Choroid plexus epithelial cell (primary cell): ENCODE measurements at regions not wholly inside any gene's neighbourhood (a gene's known extent, or its start where the extent isn't known, plus 50 kb on each side); places are given as distances from the start of the nearest gene placed in this dataset.

Experiments used
- DNase-seq: peaks from one replicate; pipeline ENCODE4 v3.0.0-alpha.2; 2010; ENCODE audit warnings: low read depth
- H3K4me3 ChIP-seq: 2 replicates; pipeline ENCODE4 v1.5.1; 2011; ENCODE audit warnings: low read depth, mild to moderate bottlenecking, control low read depth, low read length, moderate library complexity
- CTCF ChIP-seq: conservative IDR thresholded peaks from 2 replicates; pipeline ENCODE4 v1.5.1; 2011; ENCODE audit warnings: low read depth, mild to moderate bottlenecking, control low read depth, inconsistent platforms, low read length, moderate library complexity

GRCh38 chr13:106122234-106122633 is 413.2 kb downstream of the EFNB2 start:
- no peak for TF ChIP-seq CTCF
- no peak overlapping the region for H3K4me3 ChIP-seq
- no peak for DNase-seq

- no peak for DNase-seq
- no peak for TF ChIP-seq CTCF
- H3K4me3 ChIP-seq = no peak overlapping the region
Measured at GRCh38 chr13:106121173-106121754, 414.2 kb downstream of the EFNB2 start.

GRCh38 chr13:106118996-106119395 is 416.5 kb downstream of the EFNB2 start:
- H3K4me3 ChIP-seq = peak overlapping the region; percentile 26
- DNase-seq = peak; percentile 42
- no peak for TF ChIP-seq CTCF

- no peak for TF ChIP-seq CTCF
- no peak overlapping the region for H3K4me3 ChIP-seq
- DNase-seq = peak; percentile 37
Measured at GRCh38 chr13:106118050-106118449, 417.4 kb downstream of the EFNB2 start.

GRCh38 chr13:106117640-106118039 is 417.8 kb downstream of the EFNB2 start:
- TF ChIP-seq CTCF = no peak
- no peak overlapping the region for H3K4me3 ChIP-seq
- no peak for DNase-seq

GRCh38 chr13:106117035-106117434 is 418.4 kb downstream of the EFNB2 start:
- no peak overlapping the region for H3K4me3 ChIP-seq
- DNase-seq = peak; percentile 72
- no peak for TF ChIP-seq CTCF

- no peak for DNase-seq
- no peak for TF ChIP-seq CTCF
- H3K4me3 ChIP-seq = no peak overlapping the region
Measured at GRCh38 chr13:106115081-106115480, 420.4 kb downstream of the EFNB2 start.
